GM13976 (cell line): ENCODE measurements at regions not wholly inside any gene's neighbourhood (a gene's known extent, or its start where the extent isn't known, plus 50 kb on each side); places are given as distances from the start of the nearest gene placed in this dataset.

Experiments
- DNase-seq: peaks from one replicate; pipeline ENCODE4 v3.0.0; 2012; ENCODE audit warnings: low spot score
- in situ Hi-C: fragments of 300-500 bp; cut with MboI; formaldehyde crosslinking; loops from one replicate; pipeline ENCODE4 v1.12.0; 2022; ENCODE audit warnings: low sequenced_read_pairs, mixed read lengths, inconsistent platforms; ENCODE audit not compliant: unreplicated experiment
- TF ChIP-seq, protein P1 (sequence below): IDR thresholded peaks from 2 replicates; pipeline ENCODE4 v1.5.1; 2012; ENCODE audit warnings: borderline replicate concordance, mild to moderate bottlenecking; ENCODE audit not compliant: insufficient read depth; ENCODE audit errors: extremely low read depth, missing control alignments, control extremely low read depth

DNA sequence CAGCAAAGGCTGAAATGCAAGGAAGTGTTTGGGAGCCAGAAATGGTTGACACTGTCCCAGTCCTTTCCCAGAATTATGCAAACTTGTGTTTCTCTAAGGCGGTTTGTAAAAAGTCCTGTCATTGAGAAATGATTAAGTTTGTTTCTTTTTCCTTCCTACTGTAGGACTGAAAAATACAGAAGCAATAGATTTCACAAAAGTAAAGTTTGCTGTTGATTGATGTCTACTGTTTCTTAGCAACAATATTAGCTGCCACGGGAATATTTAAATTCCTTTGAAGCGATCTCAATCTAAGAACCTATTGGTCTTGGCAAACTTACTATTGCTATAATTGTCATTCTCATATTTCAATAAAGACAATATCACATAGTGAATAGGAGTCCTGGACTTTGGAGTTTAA is 100.7 kb upstream of the IL12A start:
- in situ Hi-C loops, result loop anchor here (25.0 kb wide), 1 partner anchor 449 kb away; no protein-coding TSS in a partner anchor
- DNase-seq, result no peak
- TF ChIP-seq, protein P1, sequence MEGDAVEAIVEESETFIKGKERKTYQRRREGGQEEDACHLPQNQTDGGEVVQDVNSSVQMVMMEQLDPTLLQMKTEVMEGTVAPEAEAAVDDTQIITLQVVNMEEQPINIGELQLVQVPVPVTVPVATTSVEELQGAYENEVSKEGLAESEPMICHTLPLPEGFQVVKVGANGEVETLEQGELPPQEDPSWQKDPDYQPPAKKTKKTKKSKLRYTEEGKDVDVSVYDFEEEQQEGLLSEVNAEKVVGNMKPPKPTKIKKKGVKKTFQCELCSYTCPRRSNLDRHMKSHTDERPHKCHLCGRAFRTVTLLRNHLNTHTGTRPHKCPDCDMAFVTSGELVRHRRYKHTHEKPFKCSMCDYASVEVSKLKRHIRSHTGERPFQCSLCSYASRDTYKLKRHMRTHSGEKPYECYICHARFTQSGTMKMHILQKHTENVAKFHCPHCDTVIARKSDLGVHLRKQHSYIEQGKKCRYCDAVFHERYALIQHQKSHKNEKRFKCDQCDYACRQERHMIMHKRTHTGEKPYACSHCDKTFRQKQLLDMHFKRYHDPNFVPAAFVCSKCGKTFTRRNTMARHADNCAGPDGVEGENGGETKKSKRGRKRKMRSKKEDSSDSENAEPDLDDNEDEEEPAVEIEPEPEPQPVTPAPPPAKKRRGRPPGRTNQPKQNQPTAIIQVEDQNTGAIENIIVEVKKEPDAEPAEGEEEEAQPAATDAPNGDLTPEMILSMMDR, result no peak

DNA sequence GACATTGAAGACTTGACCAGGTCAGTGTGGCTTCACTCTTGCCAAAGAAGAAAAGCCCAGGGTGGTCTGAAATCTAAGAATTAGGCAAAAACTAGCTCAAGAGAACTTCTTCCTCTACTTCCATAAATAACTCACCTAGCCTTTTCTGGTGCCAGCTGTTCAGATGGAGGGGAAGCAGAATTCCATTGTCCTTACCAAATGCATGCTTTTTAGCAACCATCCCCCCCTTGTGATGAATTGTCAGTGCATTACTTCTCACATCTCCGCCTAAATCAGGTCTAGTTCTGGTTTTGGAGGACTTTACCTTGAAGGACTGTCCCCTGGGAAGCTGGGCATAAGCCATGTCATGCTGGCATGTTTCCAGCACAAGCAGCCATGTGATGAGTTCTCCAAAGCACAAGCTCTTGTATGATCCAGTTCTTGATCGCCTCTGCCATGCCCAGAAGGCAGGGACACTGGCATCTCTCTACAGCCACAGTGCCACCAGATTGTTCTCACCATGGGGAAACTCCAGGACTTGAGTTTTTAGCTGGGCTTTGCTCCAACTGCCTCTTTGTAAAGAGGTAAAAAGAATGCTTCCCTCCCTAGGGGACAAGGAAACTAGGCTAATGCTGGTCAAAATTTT is 96.4 kb upstream of the IL12A start:
- no peak for DNase-seq
- in situ Hi-C loops, result loop anchor here (25.0 kb wide), 1 partner anchor 445 kb away; no protein-coding TSS in a partner anchor
- TF ChIP-seq, protein P1, result no peak

DNA sequence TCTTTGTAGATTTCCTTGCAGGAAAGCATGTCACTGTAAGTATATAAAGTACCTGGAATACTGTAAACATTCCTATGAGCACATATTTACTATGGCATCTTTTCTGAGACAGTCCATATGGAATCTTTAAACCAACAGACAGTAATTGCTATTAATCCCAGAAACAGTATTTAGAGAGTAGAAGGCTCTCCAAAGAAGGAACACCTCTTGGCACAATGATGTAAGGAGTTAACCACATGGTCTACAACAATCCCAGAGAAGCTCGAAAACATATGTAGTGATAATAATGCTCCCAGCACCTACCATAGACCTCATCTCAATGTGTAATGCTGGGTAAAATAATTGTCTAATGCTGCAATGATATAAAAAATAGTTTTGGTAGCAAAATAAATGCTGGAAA is 95.8 kb upstream of the IL12A start:
- in situ Hi-C loops, result loop anchor here (25.0 kb wide), 1 partner anchor 444 kb away; no protein-coding TSS in a partner anchor
- no peak for DNase-seq
- TF ChIP-seq, protein P1, result no peak

DNA sequence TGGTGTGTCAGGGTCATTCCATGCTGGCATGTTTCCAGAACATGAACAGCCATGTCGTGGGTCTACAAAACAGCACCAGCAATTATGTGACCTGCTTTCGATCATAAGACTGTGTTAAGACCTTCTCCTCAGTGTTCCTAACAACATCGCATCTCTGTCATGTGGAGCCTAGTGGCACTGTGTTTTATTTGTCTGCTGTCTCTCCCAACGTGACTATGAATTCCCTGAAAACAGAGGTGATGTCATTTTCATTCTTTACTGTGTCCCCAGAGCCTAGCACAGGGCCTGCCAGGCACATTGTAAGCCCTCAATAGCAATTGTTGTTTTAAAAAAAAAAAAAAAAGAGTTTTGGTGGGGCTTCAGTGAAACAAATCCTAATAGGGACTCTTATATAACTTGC is 94.2 kb upstream of the IL12A start:
- in situ Hi-C loops, result loop anchor here (25.0 kb wide), 1 partner anchor 443 kb away; no protein-coding TSS in a partner anchor
- DNase-seq, result no peak
- TF ChIP-seq, protein P1, result no peak

DNA sequence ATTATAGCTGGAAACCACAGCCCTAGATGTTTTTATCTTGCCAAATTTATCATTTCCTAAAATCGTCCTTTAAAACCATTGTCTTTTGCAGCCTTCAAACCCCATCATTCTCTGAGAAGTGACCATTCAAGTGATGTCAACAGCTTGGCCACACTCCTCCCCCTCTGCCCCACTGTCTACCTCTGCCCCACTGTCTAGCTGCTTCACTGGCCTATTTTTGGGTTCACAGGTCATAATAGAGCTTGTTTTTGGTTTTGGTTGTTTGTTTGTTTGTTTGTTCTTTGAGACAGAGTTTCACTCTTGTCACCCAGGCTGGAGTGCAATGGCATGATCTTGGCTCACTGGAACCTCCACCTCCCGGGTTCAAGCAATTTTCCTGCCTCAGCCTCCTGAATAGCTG is 93.2 kb upstream of the IL12A start:
- DNase-seq, result no peak
- TF ChIP-seq, protein P1, result no peak
- in situ Hi-C loops, result loop anchor here (25.0 kb wide), 1 partner anchor 442 kb away; no protein-coding TSS in a partner anchor

DNA sequence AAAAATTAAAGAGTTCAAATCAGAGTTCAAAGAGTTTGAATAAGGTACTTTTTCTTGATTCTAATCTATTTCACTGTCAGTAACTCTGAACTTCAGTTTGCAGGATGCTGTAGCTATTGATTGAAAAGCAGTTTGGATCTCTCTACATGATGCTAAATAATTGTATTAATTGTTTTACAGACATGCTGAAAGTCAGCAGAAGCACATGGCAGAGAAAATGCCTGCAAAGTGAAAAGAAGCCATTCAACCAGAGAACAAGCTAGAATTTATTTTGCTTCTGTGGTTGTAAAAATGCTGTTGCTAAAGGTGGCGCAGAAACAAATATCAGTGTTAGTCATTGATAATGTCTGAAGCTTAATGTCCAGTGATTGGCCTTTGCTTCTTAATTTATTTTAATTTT is 92.1 kb upstream of the IL12A start:
- in situ Hi-C loops, result loop anchor here (25.0 kb wide), 1 partner anchor 441 kb away; no protein-coding TSS in a partner anchor
- TF ChIP-seq, protein P1, result no peak
- no peak for DNase-seq
